Sigmoid colon (tissue), 6 donors: ENCODE measurements at regions not wholly inside any gene's neighbourhood (a gene's known extent, or its start where the extent isn't known, plus 50 kb on each side); places are given as distances from the start of the nearest gene placed in this dataset.

Experiments used
- DNase-seq: peaks from one replicate; pipeline ENCODE4 v3.0.0-alpha.2; 2019
- H3K27ac ChIP-seq, 4 donors: fragments of 200-600 bp; sonication (generic); one replicate each; pipeline ENCODE4 v1.5.1; 2016 to 2019; ENCODE audit warnings: mild to moderate bottlenecking in 1 of 4
- H3K27me3 ChIP-seq, 3 donors: fragments of 200-600 bp; sonication (generic); one replicate each; pipeline ENCODE4 v1.5.1; 2019; ENCODE audit warnings: mild to moderate bottlenecking in 1 of 3
- H3K36me3 ChIP-seq, 4 donors: fragments of 200-600 bp; sonication (generic); one replicate each; pipeline ENCODE4 v1.5.1; 2016 to 2019
- H3K4me1 ChIP-seq, 4 donors: fragments of 200-600 bp; sonication (generic); one replicate each; pipeline ENCODE4 v1.5.1; 2017 to 2019
- H3K4me3 ChIP-seq, 4 donors: fragments of 200-600 bp; sonication (generic); one replicate each; pipeline ENCODE4 v1.5.1; 2017 to 2019; ENCODE audit warnings: mild to moderate bottlenecking in 2 of 4, moderate library complexity in 1 of 4
- H3K9me3 ChIP-seq, 4 donors: fragments of 200-600 bp in 3 of 4; sonication (generic) in 3 of 4; one replicate each; pipeline versions ENCODE4 v1.5.1 to v1.6.1; 2013 to 2019
- EP300 ChIP-seq, 4 donors: sonication (generic); formaldehyde crosslinking; IDR thresholded peaks; one replicate each; pipeline ENCODE4 v1.6.1; 2017; ENCODE audit warnings: antibody characterized with exemption in 4 of 4
- POLR2A ChIP-seq, 2 donors: fragments of 450-650 bp; IDR thresholded peaks; one replicate each; pipeline ENCODE4 v1.6.1; 2016; ENCODE audit warnings: antibody characterized with exemption in 2 of 2, mild to moderate bottlenecking in 2 of 2, moderate library complexity in 2 of 2
- POLR2AphosphoS5 ChIP-seq, 4 donors: sonication (generic); formaldehyde crosslinking; IDR thresholded peaks; one replicate each; pipeline ENCODE4 v1.6.1; 2017; ENCODE audit warnings: antibody characterized with exemption in 4 of 4
- WGBS, 2 donors: extraction: QIAGEN DNeasy Blood & Tissue Kit; methylation state at CpG; one replicate each; pipeline ENCODE4 v1.1.7; 2013; 5-methylcytosine and 5-hydroxymethylcytosine counted together
- intact Hi-C: fragments of 100-400 bp; cut with DNase I; formaldehyde crosslinking; loops from one replicate; pipeline ENCODE4 v1.15.1; 2023
- TF ChIP-seq, protein P1 (sequence below), 4 experiments: fragments of 450-650 bp in 3 of 4; fragments of 200-600 bp in 1 of 4; IDR thresholded peaks; one replicate each; pipeline ENCODE4 v1.5.1; 2016 to 2019; ENCODE audit warnings: antibody characterized with exemption in 4 of 4, mild to moderate bottlenecking in 3 of 4, moderate library complexity in 2 of 4
- donor health status: healthy with polysubstance abuse.
- donor health status: healthy.

DNA sequence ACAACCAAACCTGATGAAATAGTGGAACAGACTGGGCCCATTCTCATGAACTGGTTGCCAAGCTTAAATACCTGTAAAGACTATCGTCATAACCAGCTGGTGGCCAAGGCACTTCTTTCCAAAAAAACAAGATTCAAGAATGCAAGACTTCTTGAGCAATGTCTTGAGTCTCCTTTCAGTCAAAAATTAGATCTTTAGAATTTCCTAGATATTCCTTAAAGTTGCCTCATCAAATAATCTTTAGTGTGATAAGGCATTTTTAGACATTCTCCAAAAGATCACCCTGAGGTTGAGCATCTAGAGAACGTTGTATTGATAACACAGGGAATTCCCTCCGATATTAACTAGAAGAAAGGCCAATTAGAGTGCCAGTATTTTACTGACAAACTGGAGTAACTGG lies 236.4 kb upstream of the MEX3C start:
- Histone ChIP-seq H3K36me3 (no peaks in the 10 kb centered on the region), H3K9me3 (no peaks in the 10 kb centered on the region), H3K4me1 (no peaks in the 10 kb centered on the region), H3K4me3 (no peak overlapping the region), H3K27ac (no peak overlapping the region), H3K27me3 (peaks cover 0 to 2% (median 0%) of the 10 kb centered on the region in 3 donors)
- 80 to 85% methylated on average over 3 of the region's 3 CpGs for WGBS, 2 donors
- no peak for DNase-seq
- TF ChIP-seq POLR2AphosphoS5 (IDR thresholded peaks at IDR 0.05) (no peak), POLR2A (IDR thresholded peaks at IDR 0.05) (no peak), EP300 (IDR thresholded peaks at IDR 0.05) (no peak)
- TF ChIP-seq, protein P1, sequence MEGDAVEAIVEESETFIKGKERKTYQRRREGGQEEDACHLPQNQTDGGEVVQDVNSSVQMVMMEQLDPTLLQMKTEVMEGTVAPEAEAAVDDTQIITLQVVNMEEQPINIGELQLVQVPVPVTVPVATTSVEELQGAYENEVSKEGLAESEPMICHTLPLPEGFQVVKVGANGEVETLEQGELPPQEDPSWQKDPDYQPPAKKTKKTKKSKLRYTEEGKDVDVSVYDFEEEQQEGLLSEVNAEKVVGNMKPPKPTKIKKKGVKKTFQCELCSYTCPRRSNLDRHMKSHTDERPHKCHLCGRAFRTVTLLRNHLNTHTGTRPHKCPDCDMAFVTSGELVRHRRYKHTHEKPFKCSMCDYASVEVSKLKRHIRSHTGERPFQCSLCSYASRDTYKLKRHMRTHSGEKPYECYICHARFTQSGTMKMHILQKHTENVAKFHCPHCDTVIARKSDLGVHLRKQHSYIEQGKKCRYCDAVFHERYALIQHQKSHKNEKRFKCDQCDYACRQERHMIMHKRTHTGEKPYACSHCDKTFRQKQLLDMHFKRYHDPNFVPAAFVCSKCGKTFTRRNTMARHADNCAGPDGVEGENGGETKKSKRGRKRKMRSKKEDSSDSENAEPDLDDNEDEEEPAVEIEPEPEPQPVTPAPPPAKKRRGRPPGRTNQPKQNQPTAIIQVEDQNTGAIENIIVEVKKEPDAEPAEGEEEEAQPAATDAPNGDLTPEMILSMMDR (IDR thresholded peaks at IDR 0.05), result no peak
- intact Hi-C loops, result no loop called here

DNA sequence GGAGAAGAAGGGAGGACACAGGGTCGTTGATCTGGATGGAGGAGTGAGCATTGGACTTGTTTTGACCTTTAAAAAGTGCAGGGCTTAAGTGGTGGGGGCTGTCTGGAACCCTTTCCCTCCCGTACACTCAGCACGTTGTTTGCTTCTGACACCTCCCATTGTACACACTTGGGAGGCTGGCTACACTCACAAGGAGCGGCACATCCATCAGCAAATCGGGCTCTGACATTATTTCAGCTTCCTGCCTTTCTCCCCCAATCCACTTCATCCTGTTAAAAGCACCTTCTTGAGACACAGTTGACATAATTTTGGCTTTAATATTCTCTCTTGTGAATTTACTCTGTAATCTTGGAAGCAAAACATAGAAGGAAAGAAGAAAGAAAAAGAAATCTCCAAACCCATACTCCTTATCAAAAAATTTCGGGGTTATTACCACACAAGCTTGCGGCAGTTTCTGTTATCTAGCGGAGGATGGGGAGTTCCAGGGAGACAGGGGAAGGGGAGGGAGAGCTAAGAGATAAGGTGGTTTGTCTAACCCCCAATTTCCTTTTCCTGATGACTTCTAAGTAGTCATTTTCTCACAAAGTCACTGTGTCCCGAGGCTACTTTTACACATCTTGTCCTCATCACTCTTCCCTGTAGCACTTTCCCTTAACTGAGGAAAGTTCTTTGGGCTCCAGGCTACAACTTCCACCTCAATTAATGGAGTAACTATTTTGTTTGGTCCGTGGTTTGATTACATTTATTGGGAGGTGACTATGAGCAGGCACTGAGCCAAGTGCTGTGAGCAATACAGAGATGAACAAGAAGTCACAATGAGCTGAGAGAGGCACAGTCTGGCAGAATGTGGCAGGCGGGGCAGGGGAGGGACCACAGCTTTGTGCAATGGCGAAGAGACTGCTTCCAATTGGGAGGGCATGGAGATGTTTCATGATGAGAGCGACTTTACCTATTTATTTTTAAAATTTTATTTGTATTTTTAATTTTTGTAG lies 240.1 kb upstream of the MEX3C start:
- no peaks in the 10 kb centered on the region for H3K36me3 ChIP-seq
- 36 to 42% methylated on average over 13 of the region's 13 CpGs for WGBS, 2 donors
- H3K9me3 ChIP-seq, result no peaks in the 10 kb centered on the region
- H3K27ac ChIP-seq, result no peak overlapping the region
- peaks cover 0 to 2% (median 0%) of the 10 kb centered on the region in 3 donors for H3K27me3 ChIP-seq
- no peak for DNase-seq
- H3K4me1 ChIP-seq, result no peaks in the 10 kb centered on the region
- TF ChIP-seq POLR2AphosphoS5 (IDR thresholded peaks at IDR 0.05), result no peak
- TF ChIP-seq EP300 (IDR thresholded peaks at IDR 0.05), result no peak
- TF ChIP-seq POLR2A (IDR thresholded peaks at IDR 0.05), result no peak
- TF ChIP-seq, protein P1 (IDR thresholded peaks at IDR 0.05), result no peak
- intact Hi-C loops, result no loop called here
- H3K4me3 ChIP-seq, result no peak overlapping the region

DNA sequence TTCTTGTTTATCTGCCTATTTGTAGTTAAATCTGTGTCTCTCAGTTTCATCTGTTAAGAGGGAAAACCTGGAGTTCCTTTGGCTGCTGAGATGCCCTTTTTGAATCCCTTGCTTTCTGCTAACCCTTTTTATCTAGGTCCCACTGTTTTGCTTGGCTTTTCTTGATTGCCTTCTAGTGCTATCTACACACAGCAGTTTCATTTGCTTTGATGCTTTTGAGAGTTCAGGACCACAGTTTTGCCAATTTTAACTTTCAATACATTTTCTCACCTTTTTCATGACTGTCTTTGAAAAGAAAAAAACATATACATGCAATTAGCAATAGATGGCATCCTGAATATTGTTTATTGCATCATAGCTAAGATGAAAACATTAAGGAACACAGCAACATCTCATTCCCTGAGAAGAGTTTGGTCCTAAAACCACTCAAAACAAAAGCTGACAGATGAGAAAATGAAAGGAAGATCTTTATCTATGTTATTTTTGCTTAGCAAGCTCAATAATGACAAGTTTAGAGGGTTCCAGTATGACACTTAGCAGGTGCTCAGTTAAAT lies 241.4 kb upstream of the MEX3C start:
- no peaks in the 10 kb centered on the region for H3K4me1 ChIP-seq
- no peaks in the 10 kb centered on the region for H3K36me3 ChIP-seq
- TF ChIP-seq POLR2A (IDR thresholded peaks at IDR 0.05), result no peak
- TF ChIP-seq, protein P1 (IDR thresholded peaks at IDR 0.05), result no peak
- TF ChIP-seq EP300 (IDR thresholded peaks at IDR 0.05), result no peak
- no peak for TF ChIP-seq POLR2AphosphoS5 (IDR thresholded peaks at IDR 0.05)
- peaks cover 0 to 2% (median 0%) of the 10 kb centered on the region in 3 donors for H3K27me3 ChIP-seq
- DNase-seq, result no peak
- no peak overlapping the region for H3K27ac ChIP-seq
- intact Hi-C loops, result no loop called here
- H3K9me3 ChIP-seq, result no peaks in the 10 kb centered on the region
- H3K4me3 ChIP-seq, result no peak overlapping the region

DNA sequence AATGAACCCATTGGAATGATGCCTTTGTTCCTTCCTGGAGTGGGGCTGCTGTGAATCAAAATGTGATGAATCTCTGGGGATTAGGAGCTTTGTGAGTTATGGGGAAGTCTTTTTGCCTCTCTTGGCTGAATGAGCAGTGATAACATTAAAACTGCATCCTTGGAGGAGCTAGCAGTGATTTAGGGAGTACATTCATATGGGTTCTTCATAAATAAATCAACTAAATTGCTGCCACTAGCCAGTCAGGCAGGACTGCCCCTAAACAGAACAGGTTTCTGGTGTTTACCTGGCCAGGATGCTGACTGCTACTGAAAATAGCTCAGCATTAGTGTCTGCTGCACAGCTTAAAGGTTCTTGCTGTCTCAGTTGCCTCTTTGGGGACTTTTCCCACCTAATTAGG lies 244.5 kb upstream of the MEX3C start:
- no peaks in the 10 kb centered on the region for H3K4me1 ChIP-seq
- no peaks in the 10 kb centered on the region for H3K27me3 ChIP-seq
- no peak overlapping the region for H3K4me3 ChIP-seq
- H3K27ac ChIP-seq, result no peak overlapping the region
- no peak for DNase-seq
- no peaks in the 10 kb centered on the region for H3K36me3 ChIP-seq
- intact Hi-C loops, result no loop called here
- H3K9me3 ChIP-seq, result no peaks in the 10 kb centered on the region
- no peak for TF ChIP-seq EP300 (IDR thresholded peaks at IDR 0.05)
- TF ChIP-seq, protein P1 (IDR thresholded peaks at IDR 0.05), result no peak
- TF ChIP-seq POLR2A (IDR thresholded peaks at IDR 0.05), result no peak
